NCI-H2107 treated with DMSO at 0.1 percent for 48 hours (cell line): ENCODE measurements at regions not wholly inside any gene's neighbourhood (a gene's known extent, or its start where the extent isn't known, plus 50 kb on each side); places are given as distances from the start of the nearest gene placed in this dataset.

ENCODE experiments used
- DNase-seq: peaks from one replicate; lab custom pipeline; 2025; ENCODE audit not compliant: unreplicated experiment; lab: John Stamatoyannopoulos, UW

DNA sequence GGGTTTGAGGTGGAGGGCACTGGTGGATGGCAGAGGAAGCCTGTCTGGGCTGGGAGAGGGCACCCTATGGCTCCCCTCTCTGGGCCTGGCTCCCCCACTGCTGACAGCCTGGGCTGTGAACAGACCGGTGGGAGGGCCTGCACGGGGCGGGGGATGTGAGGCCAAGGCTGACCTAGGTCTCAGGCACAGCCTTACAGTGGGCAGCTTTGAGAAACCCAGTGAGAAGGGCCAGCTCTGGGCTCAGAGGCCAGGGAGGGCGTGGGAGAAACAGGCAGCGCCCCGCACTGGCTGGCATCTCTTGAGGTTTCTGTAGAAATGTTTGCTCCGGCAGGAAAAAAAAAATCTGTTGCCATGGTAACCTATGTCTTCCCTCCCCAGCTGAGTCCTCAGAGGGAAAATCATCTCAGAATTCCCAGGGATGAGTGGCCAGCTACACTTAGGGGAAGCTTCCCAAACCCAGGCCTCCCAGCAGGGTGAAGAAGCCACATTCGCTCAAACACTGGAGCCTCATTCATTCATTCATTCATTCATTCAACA lies 71.7 kb upstream of the TAF1B start:
- DNase-seq: no peak

DNA sequence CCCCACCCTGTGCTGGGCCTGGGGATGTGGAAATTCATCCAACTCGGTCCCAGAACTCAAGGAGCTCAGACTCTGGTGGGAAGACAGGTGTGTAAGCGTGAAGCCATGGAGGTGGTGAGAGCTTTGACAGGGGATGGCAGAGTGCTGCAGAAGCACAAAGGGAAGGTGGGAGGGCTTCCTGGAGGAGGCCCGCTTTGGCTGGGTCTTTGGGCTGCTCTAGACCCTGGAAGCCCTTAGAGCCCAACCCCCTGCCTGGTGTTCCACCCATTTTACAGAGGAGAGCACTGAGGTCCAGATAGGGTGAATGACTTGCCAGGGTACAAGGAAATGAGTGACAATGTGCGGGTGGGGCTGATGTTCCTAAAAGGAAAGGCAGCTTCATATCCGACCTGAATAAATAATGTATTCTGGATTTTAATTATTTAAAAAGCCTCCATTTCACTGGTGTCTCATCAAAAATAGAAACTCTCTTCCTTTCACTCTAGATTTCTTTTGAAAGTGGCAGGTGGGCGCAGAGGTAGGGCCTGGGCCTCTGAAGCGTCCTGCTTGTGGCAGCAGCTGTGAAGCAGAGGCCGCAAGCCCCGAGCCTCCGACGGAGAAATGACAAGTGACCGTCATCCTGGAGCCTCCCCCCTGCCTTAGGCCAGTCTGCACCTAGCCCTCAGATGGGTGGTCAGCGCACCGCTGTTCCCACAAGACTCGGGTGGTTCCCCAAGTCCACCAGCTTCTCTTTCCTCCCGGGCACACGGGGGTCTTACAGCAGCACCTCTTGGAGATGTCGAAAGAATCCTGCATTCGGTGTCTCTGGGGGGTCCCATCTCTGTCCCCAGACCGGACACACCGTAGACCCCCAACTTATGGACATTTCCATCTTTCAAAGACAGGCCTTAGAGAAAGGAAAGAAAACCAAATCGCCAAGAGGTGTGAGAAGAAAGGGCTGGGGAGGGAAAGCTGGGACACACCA lies 71.0 kb upstream of the TAF1B start:
- DNase-seq: no peak

DNA sequence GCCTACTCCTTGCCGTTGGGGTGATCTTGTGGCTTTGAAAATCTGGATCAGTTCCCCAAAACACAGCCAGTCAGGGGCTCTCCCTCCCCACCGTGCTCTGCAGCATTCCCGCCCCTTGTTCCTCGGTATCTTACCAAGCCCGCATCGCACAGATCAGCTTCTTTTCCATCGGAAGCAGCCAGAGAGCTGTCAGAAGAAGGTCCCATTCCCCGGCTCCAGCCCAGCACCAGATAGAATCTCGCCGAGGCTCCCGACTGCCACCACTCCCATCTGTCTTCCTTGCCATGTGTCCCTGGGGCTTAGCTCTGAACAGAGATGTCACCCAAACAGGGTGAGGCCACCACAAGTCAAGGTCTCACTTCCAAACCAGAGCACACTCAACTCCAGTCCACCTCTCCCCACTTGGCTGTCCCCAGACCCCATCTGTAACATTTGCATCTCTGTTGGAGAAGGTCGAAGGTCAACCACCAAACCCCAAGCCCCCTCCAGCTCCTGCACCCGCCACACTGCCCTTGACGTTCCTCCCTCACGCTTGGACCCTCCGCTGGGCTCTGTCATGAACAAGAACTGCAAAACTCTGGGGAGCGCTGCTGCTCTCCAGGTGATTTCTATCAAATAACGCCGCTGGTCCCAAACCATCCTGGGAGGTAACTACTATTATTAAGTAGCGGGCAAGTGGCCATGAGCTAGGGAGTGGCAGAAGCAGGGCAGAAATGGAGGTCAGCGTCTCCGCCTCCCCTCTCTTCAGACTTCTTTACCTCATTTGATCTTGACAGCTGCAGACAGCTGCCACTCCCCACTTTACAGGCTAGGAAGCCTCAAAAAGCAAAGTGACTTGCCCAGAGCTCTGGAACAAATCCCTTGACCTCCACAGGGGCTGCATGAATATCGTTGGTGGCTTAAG lies 70.0 kb upstream of the TAF1B start:
- DNase-seq: no peak

DNA sequence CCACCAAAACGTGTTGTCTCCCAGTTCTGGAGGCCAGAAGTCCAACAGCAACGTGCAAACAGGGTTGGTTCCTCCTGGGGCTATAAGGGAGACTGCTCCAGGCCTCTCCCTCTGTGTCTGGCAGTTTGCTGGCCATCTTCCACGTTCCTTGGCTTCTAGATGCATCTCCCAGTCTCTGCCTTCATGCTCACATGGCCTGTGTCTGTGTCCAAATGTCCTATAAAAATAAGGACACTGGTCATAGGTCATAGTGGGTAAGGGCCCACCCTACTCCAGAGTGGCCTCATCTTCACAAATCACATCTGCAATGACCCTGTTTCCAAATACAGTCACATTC lies 69.4 kb upstream of the TAF1B start:
- DNase-seq: no peak

DNA sequence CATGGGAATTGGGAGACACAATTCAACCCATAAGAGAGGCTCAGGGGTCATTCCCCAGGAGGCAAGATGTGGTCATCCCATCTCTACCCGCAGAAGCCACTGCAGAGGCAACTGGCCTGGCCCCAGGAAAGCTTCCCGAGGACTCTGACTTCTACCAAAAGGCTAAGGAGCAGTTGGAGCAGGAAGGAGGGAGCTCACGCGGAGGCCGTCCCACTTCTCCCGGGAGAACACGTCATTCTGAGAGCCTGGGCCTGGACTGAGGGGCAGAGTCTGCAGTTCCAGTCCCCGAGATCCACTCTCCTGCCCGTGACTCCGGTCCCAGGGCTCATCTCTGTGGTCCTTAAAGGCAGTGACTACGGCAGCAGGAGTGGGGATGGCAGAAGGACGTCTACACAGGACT lies 69.0 kb upstream of the TAF1B start:
- DNase-seq: no peak

DNA sequence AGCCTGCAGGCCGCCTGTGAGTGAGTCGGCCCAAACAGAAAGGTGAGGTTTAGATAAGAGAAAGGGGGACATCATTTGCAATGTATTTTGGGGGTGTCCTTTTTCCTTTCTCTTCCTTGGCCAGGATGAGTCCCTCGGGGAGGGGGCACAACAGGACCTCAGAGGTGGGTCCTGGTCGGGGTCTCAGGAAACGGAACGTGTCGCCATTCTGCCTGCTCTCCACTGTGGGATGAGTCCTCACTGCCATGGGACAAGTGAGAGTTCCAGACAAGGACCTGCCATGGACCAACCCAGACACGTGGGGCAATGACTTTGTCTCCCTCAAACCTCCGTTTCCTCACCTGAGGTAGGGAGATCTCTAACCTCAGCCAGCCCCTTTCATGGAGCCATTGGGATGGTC lies 67.9 kb upstream of the TAF1B start:
- DNase-seq: no peak

DNA sequence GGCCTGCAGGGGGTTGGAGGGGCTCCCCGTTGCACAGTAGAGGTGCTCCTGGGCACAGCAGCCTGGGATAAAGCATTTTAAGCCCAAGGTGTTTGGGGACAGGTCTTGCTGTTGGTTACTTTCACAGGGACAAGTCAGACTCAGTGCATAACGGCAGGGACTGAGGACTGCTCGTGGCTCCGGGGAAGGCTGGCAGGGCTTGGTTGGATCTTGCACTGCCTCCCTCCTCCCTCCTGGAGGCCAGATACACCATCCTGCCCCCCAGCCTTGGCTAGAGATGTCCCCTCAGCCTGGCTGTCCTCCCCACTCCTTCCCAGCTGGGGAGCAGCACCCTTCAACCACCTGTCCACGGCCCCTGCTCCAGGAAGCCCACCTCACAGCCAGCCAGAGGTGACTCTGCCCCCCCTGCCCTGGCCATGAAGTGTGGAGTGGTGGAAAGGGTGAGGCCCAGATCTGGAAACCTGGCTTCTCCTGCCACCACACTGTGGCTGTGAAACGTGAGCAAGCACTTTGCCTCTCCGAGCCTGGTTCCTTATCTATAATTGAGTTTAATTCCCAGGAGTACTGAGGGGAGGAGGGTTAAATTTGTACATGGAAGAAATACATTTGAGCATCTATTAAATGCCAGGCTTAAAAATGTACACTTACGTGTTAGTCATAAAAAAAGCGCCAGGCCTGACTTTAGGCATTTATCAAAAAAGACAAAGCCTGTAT lies 67.1 kb upstream of the TAF1B start:
- no peak for DNase-seq

DNA sequence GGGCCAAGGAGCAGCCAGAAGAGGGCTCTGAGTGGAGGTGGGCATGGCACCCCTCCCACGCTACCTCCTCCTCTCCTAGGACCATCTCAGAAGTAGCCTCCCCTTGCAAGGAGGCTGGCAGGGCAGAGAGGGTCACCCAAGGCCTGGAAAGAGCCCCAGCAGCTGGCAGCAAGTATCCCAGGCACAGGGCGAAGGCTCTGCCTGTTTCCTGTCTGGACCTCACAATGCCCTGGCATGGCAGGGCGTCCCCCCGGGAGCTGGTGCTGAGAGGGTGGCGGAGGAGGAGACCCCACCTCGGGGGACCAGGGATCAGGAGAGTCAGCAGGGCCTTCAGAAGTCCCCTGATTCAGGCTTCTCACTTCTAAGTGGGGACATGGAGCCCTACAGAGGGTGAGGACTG lies 66.2 kb upstream of the TAF1B start:
- no peak for DNase-seq

DNA sequence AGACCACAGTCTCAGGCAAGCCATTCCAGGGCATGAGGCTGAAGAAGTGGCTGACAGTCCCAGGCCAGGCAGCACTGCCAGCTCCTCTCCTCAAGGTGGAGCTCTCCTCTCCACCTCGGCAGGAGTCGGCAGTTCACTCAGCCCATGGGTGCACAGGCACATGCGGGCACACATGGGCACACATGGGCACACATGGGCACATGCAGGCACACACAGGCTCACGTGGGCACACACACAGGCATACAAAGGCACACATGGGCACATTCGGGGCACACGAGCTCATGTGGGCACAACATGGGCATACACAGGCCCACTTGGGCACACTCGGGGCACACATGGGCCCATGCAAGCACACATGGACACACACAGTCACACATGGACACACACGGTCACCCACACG lies 65.3 kb upstream of the TAF1B start:
- DNase-seq: no peak

DNA sequence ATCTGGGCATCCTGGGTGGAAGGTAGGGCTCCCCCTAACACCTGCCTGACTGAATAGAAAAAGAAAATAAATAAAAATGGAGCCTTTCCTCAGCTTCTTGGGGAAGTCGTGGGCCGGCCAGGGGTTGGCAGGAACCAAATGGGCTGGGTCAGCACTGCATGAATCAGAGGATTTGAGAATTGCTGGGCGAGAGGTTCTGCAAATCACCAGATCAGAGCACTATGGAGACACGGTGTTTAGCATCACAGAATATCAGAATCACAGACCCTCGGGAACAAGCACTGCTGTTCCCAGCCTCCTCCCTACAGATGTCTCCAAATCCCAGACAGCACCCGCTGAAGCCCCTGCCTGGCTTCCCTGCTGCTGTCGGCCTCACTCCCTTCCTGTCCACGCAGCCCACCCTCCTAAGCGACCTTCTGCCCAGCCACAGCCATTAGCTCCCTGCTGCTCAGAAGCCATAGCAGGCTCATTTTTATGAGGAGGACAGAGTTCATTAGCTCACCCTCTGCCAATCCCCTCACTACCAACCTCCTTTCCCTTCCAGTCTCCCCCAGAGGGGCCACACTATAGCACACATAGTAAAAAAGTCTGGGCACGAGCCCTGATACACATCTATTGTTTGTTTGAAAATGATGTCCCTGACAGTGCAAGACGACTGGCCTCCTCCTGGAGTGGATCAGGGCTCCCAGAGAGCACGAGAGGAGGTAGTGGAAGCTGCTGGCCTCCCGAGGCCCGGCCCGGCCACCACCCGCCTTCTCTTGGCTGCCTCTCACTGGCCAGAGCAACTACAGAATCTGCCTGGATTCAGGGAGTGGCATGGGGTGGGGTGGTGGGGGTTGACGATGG lies 64.6 kb upstream of the TAF1B start:
- no peak for DNase-seq

DNA sequence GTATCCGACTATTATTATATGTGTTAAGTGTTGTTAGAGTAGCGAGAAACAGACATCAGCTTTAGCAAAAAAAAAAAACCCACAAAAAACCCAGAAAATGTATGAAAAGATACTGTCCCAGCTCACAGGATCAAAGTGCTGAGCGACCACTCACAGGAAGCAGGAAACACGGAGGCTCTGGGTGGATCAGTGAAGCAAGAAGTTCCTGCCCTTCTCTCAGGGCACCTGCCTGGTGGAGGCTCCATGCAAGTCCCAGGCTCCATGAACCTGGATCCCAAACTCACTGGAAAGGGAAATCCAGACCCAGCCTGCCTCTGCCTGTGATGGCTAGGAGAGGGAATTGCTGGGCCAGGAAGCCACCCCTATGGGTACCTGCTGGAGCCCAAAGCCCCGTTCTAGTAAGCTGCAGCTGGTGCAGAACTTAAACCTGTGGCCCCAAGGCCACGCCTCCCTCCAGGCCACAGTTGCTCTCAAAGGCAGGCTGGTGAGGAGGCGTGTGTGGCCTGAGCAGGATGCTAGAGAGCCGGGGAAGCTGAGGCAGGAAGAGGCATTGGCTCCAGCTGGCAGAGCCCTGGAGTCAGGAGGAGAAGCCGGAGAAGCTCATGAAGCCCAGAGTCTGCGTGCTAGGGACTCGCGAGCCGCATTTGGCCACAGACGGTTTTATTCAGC lies 63.5 kb upstream of the TAF1B start:
- no peak for DNase-seq

DNA sequence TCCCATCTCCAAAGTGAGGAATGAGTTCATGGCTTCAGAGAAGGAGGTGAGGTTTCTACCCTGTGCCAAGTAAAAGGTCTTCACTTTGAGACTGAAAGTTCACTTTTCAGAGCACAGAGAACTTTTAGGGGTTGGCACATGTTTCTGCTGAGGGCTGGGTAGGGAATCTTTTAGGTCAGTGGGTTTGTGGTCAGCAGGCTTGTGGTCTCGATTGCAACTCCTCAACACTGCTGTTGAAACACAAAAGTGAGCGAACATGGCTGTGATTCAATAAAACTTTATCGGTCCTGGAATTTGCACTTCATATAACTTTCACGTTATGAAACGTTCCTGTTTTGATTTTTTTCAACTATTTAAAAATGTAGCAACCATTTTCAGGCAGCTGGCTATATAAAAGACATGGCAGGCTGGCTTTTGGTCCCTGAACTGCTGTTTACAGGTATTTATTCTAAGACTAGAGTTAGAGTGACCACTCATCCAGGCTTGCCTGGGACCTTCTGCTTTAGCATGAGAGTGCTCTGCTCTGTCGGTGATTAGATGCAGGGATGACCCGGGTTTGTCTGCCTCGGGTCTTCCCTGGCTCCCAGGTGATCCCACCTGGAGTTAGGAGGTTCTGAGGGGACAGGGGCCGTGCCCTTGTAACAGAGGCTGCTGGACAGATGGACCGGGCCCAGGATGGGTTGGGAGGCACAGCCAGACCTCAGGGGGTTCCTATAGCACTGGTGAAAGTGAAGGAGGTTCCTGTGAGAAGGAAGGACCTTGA lies 62.7 kb upstream of the TAF1B start:
- DNase-seq: no peak

DNA sequence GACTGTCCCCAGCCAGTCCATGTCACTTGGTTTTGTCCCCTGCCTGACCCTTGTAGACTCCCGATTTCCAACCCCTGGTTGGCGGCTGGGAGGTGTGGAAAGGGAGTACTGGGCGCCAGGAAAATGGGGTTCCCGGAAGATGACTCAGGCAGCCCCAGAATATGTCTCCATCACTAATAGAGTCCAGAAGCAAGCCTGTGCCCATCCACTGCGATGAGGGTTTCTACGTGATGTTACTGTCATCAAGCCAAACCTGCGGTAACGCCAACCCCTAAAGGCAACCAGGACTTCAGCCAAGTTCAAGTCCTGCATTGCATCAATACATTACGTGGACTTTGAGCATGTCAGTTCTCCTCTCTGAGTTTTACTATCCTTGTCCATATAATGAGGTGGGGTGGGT lies 62.0 kb upstream of the TAF1B start:
- no peak for DNase-seq

DNA sequence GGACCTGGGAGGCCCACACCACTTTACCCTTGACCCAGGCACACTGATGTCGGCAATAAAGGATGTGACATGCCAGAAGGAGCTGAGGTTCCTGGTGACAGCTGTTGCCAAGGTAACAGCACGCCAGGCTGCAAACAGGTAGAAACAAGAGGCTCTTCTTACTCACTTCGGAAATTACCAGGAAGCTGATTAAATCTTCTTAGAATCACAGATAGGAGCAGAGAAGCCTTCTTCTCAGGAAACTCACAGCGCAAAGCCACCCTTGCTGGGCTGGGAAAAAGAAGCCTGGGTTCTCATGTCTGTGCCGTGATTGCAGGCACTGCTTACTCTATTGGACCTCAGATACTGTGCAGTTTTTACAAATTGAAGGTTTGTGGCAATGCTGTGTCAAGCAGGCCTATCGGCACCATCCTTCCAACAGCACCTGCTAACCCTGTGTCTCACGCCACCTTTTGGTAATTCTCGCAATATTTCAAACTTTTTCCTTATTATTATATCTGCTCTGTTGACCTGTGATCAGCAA lies 61.0 kb upstream of the TAF1B start:
- no peak for DNase-seq

DNA sequence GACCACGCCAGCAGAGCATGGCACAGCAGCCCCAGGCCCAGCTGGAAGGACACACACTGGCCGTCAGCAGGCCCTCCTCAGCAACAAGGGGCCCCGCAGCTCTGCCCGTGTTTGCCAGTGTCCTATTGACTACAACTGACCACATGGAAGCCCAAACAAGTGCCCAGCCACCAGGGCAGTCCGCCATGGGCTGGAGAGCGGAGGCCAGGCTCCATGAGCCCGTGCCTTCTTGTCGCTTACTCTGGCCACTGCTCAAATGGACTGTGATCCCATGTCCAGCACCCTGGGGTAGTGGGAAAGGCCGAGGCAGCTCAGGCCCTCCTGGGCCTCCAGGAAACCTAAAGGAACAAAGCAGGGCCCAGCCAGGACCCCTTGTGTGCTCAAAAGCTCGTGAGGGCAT lies 53.9 kb upstream of the TAF1B start:
- DNase-seq: no peak

DNA sequence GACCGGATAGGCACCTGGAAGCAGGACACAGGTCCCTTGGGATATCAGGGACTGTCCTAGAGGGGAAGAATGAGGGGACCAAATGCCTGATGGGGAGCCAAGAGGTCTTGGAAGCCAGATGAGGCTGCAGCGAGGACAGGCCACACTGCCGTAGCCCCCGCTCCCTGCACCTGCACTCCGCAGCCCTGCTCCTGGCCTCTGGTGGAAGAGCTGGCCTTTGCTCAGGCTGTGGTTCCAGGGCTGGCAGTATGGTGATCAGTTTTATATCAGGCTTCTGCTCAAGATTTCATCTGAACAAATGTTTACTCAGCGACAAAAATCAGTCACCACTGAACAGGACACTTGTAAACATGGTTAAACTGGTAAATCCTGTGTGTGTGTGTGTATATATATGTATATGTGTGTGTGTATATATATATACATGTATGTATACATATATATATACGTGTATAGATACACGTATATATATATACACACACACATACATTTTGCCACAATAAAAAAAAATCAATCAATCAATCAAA lies 52.5 kb upstream of the TAF1B start:
- no peak for DNase-seq

DNA sequence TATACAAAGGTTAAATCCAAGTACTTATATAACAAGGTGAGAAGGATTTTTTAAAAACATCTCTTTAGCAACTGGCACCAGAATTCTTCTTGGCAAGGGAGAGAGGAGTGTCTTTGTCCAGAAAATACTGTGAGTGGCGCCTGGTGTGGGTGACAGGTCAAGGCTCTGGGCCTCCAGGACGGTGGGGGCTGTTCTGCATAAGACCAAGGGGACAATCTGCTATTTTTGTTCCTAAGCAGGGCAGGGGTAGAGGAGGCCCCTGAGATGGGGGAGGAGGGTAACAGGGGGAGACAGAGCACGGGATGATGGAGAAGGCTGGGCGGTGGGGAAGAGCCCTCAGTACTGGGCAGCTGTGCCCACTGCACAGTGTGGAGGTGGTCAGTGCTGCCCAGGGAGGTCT lies 51.6 kb upstream of the TAF1B start:
- no peak for DNase-seq

DNA sequence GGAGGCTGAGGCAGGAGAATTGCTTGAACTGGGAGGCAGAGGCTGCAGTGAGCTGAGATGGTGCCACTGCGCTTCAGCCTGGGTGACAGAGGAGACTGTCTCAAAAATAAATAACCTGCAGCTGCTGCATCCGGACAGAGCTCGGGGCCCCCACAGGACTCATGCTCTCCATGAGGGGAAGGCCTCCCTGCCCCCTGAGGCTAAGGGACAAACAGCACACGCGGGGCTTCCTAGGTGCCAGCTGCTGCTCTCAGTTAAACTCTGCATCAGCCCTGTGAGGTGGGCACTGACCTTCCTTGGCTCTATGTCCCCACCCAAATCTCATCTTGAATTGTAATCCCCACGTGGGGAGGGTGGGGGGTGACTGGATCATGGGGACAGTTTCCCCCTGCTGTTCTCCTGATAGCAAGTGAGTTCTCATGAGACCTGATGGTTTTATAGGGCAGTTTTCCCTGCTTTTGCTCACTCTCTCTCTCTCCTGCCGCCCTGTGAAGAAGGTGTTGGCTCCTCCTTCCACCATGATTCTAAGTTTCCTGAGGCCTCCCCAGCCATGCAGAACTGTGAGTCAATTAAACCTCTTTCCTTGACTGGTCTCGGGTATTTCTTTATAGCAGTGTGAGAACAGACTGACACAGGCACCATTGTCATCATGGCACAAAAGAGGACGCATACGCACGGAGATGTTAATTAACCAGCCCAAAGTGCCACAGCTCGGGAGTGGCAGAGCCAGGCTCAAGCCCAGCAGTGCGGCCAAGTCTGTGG lies 49.9 kb upstream of the TAF1B start:
- no peak for DNase-seq
